HL-60 (cell line): ENCODE measurements at regions not wholly inside any gene's neighbourhood (a gene's known extent, or its start where the extent isn't known, plus 50 kb on each side); places are given as distances from the start of the nearest gene placed in this dataset.

Experiments
- CTCF ChIP-seq: IDR thresholded peaks from one replicate; pipeline ENCODE4 v1.5.1; 2011; ENCODE audit warnings: low read length, control low read depth, inconsistent platforms; ENCODE audit not compliant: insufficient read depth
- POLR2AphosphoS5 ChIP-seq: IDR thresholded peaks from 2 replicates; pipeline ENCODE4 v1.6.1; 2012; ENCODE audit warnings: low read depth
- SPI1 ChIP-seq: IDR thresholded peaks from 2 replicates; pipeline ENCODE4 v1.6.1; 2012; ENCODE audit warnings: low read depth, mild to moderate bottlenecking, borderline replicate concordance
- TF ChIP-seq, protein P1 (sequence below): IDR thresholded peaks from 2 replicates; pipeline ENCODE4 v1.6.1; 2012; ENCODE audit warnings: low read depth; ENCODE audit not compliant: insufficient replicate concordance

- no peak for TF ChIP-seq CTCF
- no peak for TF ChIP-seq SPI1
- TF ChIP-seq, protein P1, sequence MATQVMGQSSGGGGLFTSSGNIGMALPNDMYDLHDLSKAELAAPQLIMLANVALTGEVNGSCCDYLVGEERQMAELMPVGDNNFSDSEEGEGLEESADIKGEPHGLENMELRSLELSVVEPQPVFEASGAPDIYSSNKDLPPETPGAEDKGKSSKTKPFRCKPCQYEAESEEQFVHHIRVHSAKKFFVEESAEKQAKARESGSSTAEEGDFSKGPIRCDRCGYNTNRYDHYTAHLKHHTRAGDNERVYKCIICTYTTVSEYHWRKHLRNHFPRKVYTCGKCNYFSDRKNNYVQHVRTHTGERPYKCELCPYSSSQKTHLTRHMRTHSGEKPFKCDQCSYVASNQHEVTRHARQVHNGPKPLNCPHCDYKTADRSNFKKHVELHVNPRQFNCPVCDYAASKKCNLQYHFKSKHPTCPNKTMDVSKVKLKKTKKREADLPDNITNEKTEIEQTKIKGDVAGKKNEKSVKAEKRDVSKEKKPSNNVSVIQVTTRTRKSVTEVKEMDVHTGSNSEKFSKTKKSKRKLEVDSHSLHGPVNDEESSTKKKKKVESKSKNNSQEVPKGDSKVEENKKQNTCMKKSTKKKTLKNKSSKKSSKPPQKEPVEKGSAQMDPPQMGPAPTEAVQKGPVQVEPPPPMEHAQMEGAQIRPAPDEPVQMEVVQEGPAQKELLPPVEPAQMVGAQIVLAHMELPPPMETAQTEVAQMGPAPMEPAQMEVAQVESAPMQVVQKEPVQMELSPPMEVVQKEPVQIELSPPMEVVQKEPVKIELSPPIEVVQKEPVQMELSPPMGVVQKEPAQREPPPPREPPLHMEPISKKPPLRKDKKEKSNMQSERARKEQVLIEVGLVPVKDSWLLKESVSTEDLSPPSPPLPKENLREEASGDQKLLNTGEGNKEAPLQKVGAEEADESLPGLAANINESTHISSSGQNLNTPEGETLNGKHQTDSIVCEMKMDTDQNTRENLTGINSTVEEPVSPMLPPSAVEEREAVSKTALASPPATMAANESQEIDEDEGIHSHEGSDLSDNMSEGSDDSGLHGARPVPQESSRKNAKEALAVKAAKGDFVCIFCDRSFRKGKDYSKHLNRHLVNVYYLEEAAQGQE = no peak
- no peak for TF ChIP-seq POLR2AphosphoS5
Observed at GRCh38 chr2:17272170-17272569, 246.1 kb downstream of the RAD51AP2 start.
